EL (cell line): ENCODE measurements at regions not wholly inside any gene's neighbourhood (a gene's known extent, or its start where the extent isn't known, plus 50 kb on each side); places are given as distances from the start of the nearest gene placed in this dataset.
"Not testable (repeated sequence)": the region's sequence is repeated elsewhere in the genome, so short reads cannot be mapped to it uniquely, and the experiment has no call there.

Experiments used
- DNase-seq: peaks from one replicate; pipeline ENCODE4 v3.0.0-alpha.2; 2016

GRCh38 chr1:206256935-206257334 is 53.6 kb downstream of the SRGAP2 start:
- not testable (repeated sequence) for DNase-seq

- not testable (repeated sequence) for DNase-seq
These were observed 58.1 kb downstream of the SRGAP2 start for GRCh38 chr1:206261473-206261872.

GRCh38 chr1:206262424-206262823 is 59.1 kb downstream of the SRGAP2 start:
- DNase-seq: not testable (repeated sequence)

- not testable (repeated sequence) for DNase-seq
These were observed 61.6 kb downstream of the SRGAP2 start for GRCh38 chr1:206264916-206265315.

- DNase-seq: not testable (repeated sequence)
These were observed 67.8 kb downstream of the SRGAP2 start for GRCh38 chr1:206271153-206271552.

- DNase-seq: not testable (repeated sequence)
These were observed 69.8 kb downstream of the SRGAP2 start for GRCh38 chr1:206273104-206273503.

GRCh38 chr1:206276143-206276542 is 72.8 kb downstream of the SRGAP2 start:
- not testable (repeated sequence) for DNase-seq

GRCh38 chr1:206278683-206279082 is 75.3 kb downstream of the SRGAP2 start:
- DNase-seq: peak; percentile 28

GRCh38 chr1:206280683-206281082 is 77.3 kb downstream of the SRGAP2 start:
- DNase-seq: not testable (repeated sequence)

GRCh38 chr1:206281912-206282654 is 78.7 kb downstream of the SRGAP2 start:
- DNase-seq: not testable (repeated sequence)

GRCh38 chr1:206285024-206285960 is 82.0 kb downstream of the SRGAP2 start:
- not testable (repeated sequence) for DNase-seq

GRCh38 chr1:206287759-206288158 is 84.4 kb downstream of the SRGAP2 start:
- DNase-seq: not testable (repeated sequence)

GRCh38 chr1:206288453-206288852 is 85.1 kb downstream of the SRGAP2 start:
- not testable (repeated sequence) for DNase-seq

- not testable (repeated sequence) for DNase-seq
These were observed 94.0 kb downstream of the SRGAP2 start for GRCh38 chr1:206297145-206298031.

GRCh38 chr1:206298032-206298392 is 94.7 kb downstream of the SRGAP2 start:
- DNase-seq: not testable (repeated sequence)

- DNase-seq: not testable (repeated sequence)
These were observed 95.9 kb downstream of the SRGAP2 start for GRCh38 chr1:206299181-206299791.

GRCh38 chr1:206299942-206300341 is 96.6 kb downstream of the SRGAP2 start:
- not testable (repeated sequence) for DNase-seq

GRCh38 chr1:206302056-206302455 is 98.7 kb downstream of the SRGAP2 start:
- peak; percentile 17 for DNase-seq

GRCh38 chr1:206307442-206307841 is 104.1 kb downstream of the SRGAP2 start:
- not testable (repeated sequence) for DNase-seq

- DNase-seq: not testable (repeated sequence)
These were observed 107.6 kb downstream of the SRGAP2 start for GRCh38 chr1:206310948-206311347.

GRCh38 chr1:206311611-206312273 is 108.4 kb downstream of the SRGAP2 start:
- DNase-seq: not testable (repeated sequence)
